ENCODE measurements at regions not wholly inside any gene's neighbourhood (a gene's known extent, or its start where the extent isn't known, plus 50 kb on each side); places are given as distances from the start of the nearest gene placed in this dataset.

GRCh38 chr9:135239769-135240141 lies 152.3 kb downstream of the OLFM1 start:
- Histone ChIP-seq H3K4me3 (no peak overlapping the region), H3K27ac (no peak overlapping the region), H3K9me3 (peaks cover 0 to 2% (median under 1%) of the 10 kb centered on the region in 4 donors), H3K4me1 (peaks cover 6 to 14% (median 10%) of the 10 kb centered on the region in 4 donors), H3K36me3 (no peaks in the 10 kb centered on the region), H3K27me3 (peaks cover 0 to 24% (median 14%) of the 10 kb centered on the region in 3 donors)
- intact Hi-C loops (cut with DNase I; ENCODE audit: low total_unique reads), result no loop called here
- WGBS, 5 donors, result 85 to 93% (median 91%) methylated on average over 6 of the region's 6 CpGs
- no peak for TF ChIP-seq CTCF (IDR thresholded peaks at IDR 0.05)
- TF ChIP-seq POLR2AphosphoS5 (IDR thresholded peaks at IDR 0.05), result no peak
- TF ChIP-seq EP300 (IDR thresholded peaks at IDR 0.05), result no peak
- TF ChIP-seq POLR2A (IDR thresholded peaks at IDR 0.05), result no peak
- no peak for DNase-seq

GRCh38 chr9:135240222-135240621 lies 152.8 kb downstream of the OLFM1 start:
- no peaks in the 10 kb centered on the region for H3K36me3 ChIP-seq
- TF ChIP-seq EP300 (IDR thresholded peaks at IDR 0.05) (no peak), POLR2AphosphoS5 (IDR thresholded peaks at IDR 0.05) (no peak), CTCF (IDR thresholded peaks at IDR 0.05) (no peak), POLR2A (IDR thresholded peaks at IDR 0.05) (no peak)
- H3K4me3 ChIP-seq, result no peak overlapping the region
- intact Hi-C loops (cut with DNase I; ENCODE audit: low total_unique reads), result no loop called here
- no peak overlapping the region for H3K27ac ChIP-seq
- peaks cover 0 to 29% (median 14%) of the 10 kb centered on the region in 3 donors for H3K27me3 ChIP-seq
- H3K4me1 ChIP-seq, result peaks cover 9 to 16% (median 15%) of the 10 kb centered on the region in 4 donors
- H3K9me3 ChIP-seq, result no peaks in the 10 kb centered on the region
- DNase-seq, result no peak
- 68 to 83% (median 73%) methylated on average over 2 to 6 of the region's 6 CpGs for WGBS, 5 donors

GRCh38 chr9:135240871-135241311 lies 153.4 kb downstream of the OLFM1 start:
- no peaks in the 10 kb centered on the region for H3K9me3 ChIP-seq
- no peak for TF ChIP-seq POLR2AphosphoS5 (IDR thresholded peaks at IDR 0.05)
- TF ChIP-seq CTCF (IDR thresholded peaks at IDR 0.05), result no peak
- DNase-seq, result no peak
- no peak overlapping the region for H3K27ac ChIP-seq
- H3K27me3 ChIP-seq, result peaks cover 0 to 36% (median 14%) of the 10 kb centered on the region in 3 donors
- no peaks in the 10 kb centered on the region for H3K36me3 ChIP-seq
- intact Hi-C loops (cut with DNase I; ENCODE audit: low total_unique reads), result no loop called here
- no peak overlapping the region for H3K4me3 ChIP-seq
- H3K4me1 ChIP-seq, result peaks cover 10 to 16% (median 16%) of the 10 kb centered on the region in 4 donors
- whole genome bisulfite sequencing, 5 donors, result 93 to 96% (median 96%) methylated on average over 11 of the region's 11 CpGs

DNA sequence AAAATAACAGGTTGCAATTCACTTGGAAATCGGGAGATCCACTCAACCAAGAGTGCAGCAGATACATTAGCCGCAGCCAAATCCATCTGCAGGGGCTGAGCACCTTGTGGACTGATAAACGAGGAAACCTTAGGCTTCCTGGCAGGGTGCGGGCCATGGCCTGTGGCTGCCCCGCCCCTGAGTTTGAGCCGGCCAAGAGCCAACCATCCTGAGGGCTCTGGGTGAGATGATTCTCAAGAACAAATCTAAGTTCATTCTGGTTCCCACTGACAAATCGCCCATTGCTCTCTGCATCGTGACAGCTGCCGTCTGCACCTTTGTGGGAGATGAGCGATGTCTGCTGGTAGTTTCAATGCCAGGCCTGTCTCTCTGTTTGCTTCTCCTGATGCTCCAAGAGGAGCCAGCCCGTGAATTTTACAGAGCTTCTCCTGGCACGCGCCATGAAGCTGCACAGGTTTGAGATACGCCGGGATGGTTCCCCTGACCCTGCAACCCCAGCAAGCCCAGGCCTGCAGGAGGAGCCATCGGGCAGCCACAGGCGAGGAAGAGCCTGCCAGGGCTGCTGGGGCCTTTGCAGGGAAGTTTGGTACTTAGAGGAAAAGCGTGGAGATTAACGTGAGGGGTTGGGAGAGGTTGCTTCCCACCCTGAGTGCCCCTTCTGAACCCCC lies 154.0 kb downstream of the OLFM1 start:
- Histone ChIP-seq H3K9me3 (no peaks in the 10 kb centered on the region), H3K27me3 (peaks cover 0 to 42% (median 14%) of the 10 kb centered on the region in 3 donors), H3K4me1 (peaks cover 10 to 18% (median 16%) of the 10 kb centered on the region in 4 donors), H3K36me3 (no peaks in the 10 kb centered on the region), H3K4me3 (no peak overlapping the region), H3K27ac (no peak overlapping the region)
- intact Hi-C loops (cut with DNase I; ENCODE audit: low total_unique reads), result no loop called here
- 64 to 76% (median 73%) methylated on average over 19 of the region's 19 CpGs for WGBS, 5 donors
- no peak for DNase-seq
- TF ChIP-seq CTCF (IDR thresholded peaks at IDR 0.05) (no peak), POLR2A (IDR thresholded peaks at IDR 0.05) (no peak), POLR2AphosphoS5 (IDR thresholded peaks at IDR 0.05) (no peak), EP300 (IDR thresholded peaks at IDR 0.05) (no peak)

Data from stomach (tissue), 8 donors.